ENCODE measurements at regions not wholly inside any gene's neighbourhood (a gene's known extent, or its start where the extent isn't known, plus 50 kb on each side); places are given as distances from the start of the nearest gene placed in this dataset.

DNA sequence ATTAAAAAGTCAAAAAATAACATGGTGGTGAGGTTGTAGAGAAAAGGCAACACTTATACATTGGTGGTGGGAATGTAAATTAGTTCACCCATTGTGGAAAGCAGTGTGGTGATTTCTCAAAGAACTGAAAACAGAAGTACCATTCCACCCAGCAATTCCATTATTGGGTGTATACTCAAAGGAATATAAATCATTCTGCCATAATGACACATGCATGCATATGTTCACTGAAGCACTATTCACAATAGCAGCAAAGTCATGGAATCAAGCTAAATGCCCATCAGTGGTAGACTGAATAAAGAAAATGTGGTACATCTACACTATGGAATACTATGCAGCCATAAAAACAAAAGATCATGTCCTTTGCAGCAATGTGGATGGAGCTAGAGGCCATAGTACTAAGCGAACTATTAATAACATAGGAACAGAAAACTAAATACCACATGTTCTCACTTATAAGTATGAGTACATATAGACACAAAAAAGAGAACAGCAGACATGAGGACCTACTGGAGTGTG lies 66.1 kb upstream of the MKLN1 start:
- no peaks in the 10 kb centered on the region for H3K36me3 ChIP-seq
- TF ChIP-seq POLR2A (IDR thresholded peaks at IDR 0.05): no peak
- TF ChIP-seq, protein P1, sequence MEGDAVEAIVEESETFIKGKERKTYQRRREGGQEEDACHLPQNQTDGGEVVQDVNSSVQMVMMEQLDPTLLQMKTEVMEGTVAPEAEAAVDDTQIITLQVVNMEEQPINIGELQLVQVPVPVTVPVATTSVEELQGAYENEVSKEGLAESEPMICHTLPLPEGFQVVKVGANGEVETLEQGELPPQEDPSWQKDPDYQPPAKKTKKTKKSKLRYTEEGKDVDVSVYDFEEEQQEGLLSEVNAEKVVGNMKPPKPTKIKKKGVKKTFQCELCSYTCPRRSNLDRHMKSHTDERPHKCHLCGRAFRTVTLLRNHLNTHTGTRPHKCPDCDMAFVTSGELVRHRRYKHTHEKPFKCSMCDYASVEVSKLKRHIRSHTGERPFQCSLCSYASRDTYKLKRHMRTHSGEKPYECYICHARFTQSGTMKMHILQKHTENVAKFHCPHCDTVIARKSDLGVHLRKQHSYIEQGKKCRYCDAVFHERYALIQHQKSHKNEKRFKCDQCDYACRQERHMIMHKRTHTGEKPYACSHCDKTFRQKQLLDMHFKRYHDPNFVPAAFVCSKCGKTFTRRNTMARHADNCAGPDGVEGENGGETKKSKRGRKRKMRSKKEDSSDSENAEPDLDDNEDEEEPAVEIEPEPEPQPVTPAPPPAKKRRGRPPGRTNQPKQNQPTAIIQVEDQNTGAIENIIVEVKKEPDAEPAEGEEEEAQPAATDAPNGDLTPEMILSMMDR (IDR thresholded peaks at IDR 0.05): no peak
- H3K4me1 ChIP-seq: no peaks in the 10 kb centered on the region
- H3K27ac ChIP-seq: no peak overlapping the region
- no peaks in the 10 kb centered on the region for H3K9me3 ChIP-seq
- no peak for DNase-seq
- H3K4me3 ChIP-seq: no peak overlapping the region
- H3K27me3 ChIP-seq: no peaks in the 10 kb centered on the region

DNA sequence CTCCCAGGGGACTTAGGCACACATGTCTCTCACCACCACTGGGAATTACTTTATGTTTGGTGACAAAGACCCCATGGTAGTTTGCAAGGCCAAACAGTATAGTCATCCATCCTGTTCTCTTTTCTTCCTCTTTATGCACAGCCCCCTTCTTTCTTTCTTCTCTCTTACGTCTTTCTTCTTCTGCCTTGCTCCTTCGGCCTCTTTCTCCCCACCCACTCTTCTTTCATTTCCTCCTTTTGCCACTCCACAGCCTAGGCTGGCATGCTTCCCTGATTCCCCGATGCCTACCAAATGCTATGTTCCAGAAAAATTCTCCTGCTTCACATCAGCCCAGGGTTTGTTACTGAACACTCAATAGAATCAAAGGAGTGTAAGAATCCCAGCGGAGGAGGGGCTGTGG lies 62.4 kb upstream of the MKLN1 start:
- Histone ChIP-seq H3K27ac (no peak overlapping the region), H3K27me3 (no peaks in the 10 kb centered on the region), H3K9me3 (no peaks in the 10 kb centered on the region), H3K4me3 (no peak overlapping the region), H3K4me1 (no peaks in the 10 kb centered on the region), H3K36me3 (no peaks in the 10 kb centered on the region)
- DNase-seq: no peak
- TF ChIP-seq, protein P1 (IDR thresholded peaks at IDR 0.05): no peak
- no peak for TF ChIP-seq POLR2A (IDR thresholded peaks at IDR 0.05)

DNA sequence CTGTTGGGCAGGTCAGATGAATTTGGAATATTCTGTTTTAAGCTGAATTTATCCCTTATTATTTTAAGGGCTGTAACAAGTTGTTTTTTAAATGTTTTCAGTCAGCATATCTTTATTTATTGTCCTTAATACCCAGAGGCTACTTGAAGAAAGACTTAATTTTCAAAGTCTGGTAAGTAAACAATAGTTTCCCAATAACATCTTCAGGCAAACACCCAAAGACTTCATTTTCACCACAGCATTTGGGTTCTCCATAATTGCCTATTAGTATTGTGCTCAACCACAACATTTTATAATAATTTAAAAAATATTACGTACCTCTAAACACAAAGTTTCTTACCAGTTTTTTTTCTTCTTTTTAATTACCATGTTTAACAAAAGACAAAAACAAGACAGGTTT lies 60.0 kb upstream of the MKLN1 start:
- Histone ChIP-seq H3K27me3 (no peaks in the 10 kb centered on the region), H3K36me3 (no peaks in the 10 kb centered on the region), H3K27ac (no peak overlapping the region), H3K9me3 (no peaks in the 10 kb centered on the region), H3K4me3 (no peak overlapping the region), H3K4me1 (no peaks in the 10 kb centered on the region)
- DNase-seq: no peak
- no peak for TF ChIP-seq POLR2A (IDR thresholded peaks at IDR 0.05)
- TF ChIP-seq, protein P1 (IDR thresholded peaks at IDR 0.05): no peak

DNA sequence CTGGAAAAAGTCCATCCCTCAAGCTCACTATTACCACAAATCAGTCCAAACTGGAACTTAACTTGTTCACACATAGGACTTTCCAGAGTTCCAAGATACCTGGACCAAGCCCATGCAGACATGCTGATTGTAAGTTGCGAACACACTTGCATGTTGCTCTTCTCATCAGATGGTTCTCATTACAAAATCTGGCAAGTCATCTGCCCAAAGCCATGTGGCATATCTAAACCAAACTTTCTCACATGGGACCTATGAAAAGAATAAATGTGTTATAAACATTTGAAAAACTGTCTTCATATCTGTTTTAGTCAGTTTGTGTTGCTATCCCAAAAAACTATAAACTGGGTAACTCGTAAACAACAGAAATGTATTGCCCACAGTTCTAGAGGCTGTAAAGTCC lies 58.8 kb upstream of the MKLN1 start:
- H3K36me3 ChIP-seq: no peaks in the 10 kb centered on the region
- no peak overlapping the region for H3K4me3 ChIP-seq
- DNase-seq: no peak
- no peaks in the 10 kb centered on the region for H3K27me3 ChIP-seq
- H3K4me1 ChIP-seq: no peaks in the 10 kb centered on the region
- TF ChIP-seq, protein P1 (IDR thresholded peaks at IDR 0.05): no peak
- no peak for TF ChIP-seq POLR2A (IDR thresholded peaks at IDR 0.05)
- no peak overlapping the region for H3K27ac ChIP-seq
- H3K9me3 ChIP-seq: no peaks in the 10 kb centered on the region

DNA sequence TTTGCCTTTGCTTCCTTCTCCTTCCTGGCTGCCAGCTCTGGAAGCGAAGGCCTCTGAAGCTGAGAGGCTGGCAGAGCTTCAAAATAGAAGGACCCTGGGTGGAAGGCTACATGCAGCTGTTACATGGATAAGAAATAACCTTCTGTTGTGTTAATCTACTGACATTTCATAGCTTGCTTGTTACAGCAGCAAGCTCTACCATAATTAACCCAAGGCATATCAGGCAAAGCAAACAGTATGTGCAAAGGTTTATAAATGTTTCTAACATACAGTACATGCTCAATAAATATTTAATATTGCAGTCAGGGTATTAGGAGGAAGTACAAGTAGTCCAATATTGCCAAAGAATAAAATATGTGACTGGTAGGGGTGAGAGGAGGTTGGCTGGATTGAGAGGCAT lies 55.6 kb upstream of the MKLN1 start:
- Histone ChIP-seq H3K27me3 (no peaks in the 10 kb centered on the region), H3K9me3 (no peaks in the 10 kb centered on the region), H3K27ac (no peak overlapping the region), H3K36me3 (no peaks in the 10 kb centered on the region), H3K4me1 (no peaks in the 10 kb centered on the region), H3K4me3 (no peak overlapping the region)
- no peak for TF ChIP-seq POLR2A (IDR thresholded peaks at IDR 0.05)
- TF ChIP-seq, protein P1 (IDR thresholded peaks at IDR 0.05): no peak
- DNase-seq: no peak

DNA sequence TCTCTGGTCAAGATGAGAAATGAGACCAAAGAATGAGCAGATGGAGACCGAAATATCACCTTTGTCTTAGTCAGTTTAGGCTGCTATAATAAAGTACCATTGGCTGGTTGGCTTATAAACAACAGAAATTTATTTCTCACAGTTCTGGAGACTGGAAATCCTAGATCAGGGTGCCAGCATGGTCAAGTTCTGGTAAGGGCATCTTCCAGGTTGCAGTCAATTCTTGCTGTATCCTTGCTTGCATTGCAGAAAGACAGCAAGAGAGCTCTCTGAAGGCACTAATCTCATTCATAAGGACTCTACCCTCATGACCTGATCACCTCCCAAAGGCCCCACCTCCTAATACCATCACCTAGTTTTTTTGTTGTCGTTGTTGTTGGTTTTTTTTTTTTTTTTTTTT lies 52.7 kb upstream of the MKLN1 start:
- DNase-seq: no peak
- TF ChIP-seq, protein P1 (IDR thresholded peaks at IDR 0.05): no peak
- TF ChIP-seq POLR2A (IDR thresholded peaks at IDR 0.05): no peak
- Histone ChIP-seq H3K9me3 (no peaks in the 10 kb centered on the region), H3K4me3 (no peak overlapping the region), H3K36me3 (no peaks in the 10 kb centered on the region), H3K27me3 (no peaks in the 10 kb centered on the region), H3K27ac (no peak overlapping the region), H3K4me1 (no peaks in the 10 kb centered on the region)

All from Peyer's patch (tissue), 4 donors.